Adrenal gland (tissue), 9 donors: ENCODE measurements at regions not wholly inside any gene's neighbourhood (a gene's known extent, or its start where the extent isn't known, plus 50 kb on each side); places are given as distances from the start of the nearest gene placed in this dataset.

Experiments used
- DNase-seq, 7 donors: peaks; one replicate each; pipeline ENCODE4 v3.0.0-alpha.2; 2019 to 2020
- H3K27ac ChIP-seq, 5 donors: fragments of 200-600 bp; sonication (generic) in 4 of 5; 1 replicate in 3 of 5; 2 replicates in 2 of 5; pipeline versions ENCODE4 v1.5.1 to v1.8.0; 2016 to 2020; ENCODE audit warnings: mild to moderate bottlenecking in 1 of 5
- H3K27me3 ChIP-seq: fragments of 200-600 bp; 2 replicates; pipeline ENCODE4 v1.8.0; 2021
- H3K36me3 ChIP-seq, 2 donors: fragments of 200-600 bp; replicated peaks in 1 of 2; 1 replicate in 1 of 2; 2 replicates in 1 of 2; pipeline versions ENCODE4 v1.5.1 to v1.8.0; 2018 to 2022
- H3K4me1 ChIP-seq, 2 donors: fragments of 200-600 bp; replicated peaks in 1 of 2; 1 replicate in 1 of 2; 2 replicates in 1 of 2; pipeline versions ENCODE4 v1.5.1 to v1.8.0; 2018 to 2021
- H3K4me3 ChIP-seq, 4 donors: fragments of 200-600 bp; sonication (generic) in 3 of 4; one replicate each; pipeline ENCODE4 v1.5.1; 2016 to 2018
- H3K9me3 ChIP-seq, 3 donors: fragments of 200-600 bp; sonication (generic) in 1 of 3; replicated peaks in 1 of 3; 1 replicate in 2 of 3; 2 replicates in 1 of 3; pipeline versions ENCODE4 v1.5.1 to v1.8.0; 2016 to 2021
- POLR2A ChIP-seq, 2 donors: fragments of 450-650 bp; IDR thresholded peaks; one replicate each; pipeline ENCODE4 v1.6.1; 2017; ENCODE audit warnings: antibody characterized with exemption in 2 of 2, mild to moderate bottlenecking in 2 of 2, moderate library complexity in 1 of 2
- WGBS, 4 donors: extraction: QIAGEN DNeasy Blood & Tissue Kit in 2 of 4; methylation state at CpG; one replicate each; pipeline versions ENCODE4 v1.1.5 to v1.1.7; 2013 to 2017; 5-methylcytosine and 5-hydroxymethylcytosine counted together
- intact Hi-C, 2 donors: fragments of 100-400 bp; cut with DNase I; formaldehyde crosslinking; loops; one replicate each; pipeline versions ENCODE4 v1.14.1 to v1.15.0; 2022 to 2023
- TF ChIP-seq, protein P1 (sequence below), 6 experiments: fragments of 450-650 bp in 4 of 6; fragments of 200-600 bp in 2 of 6; sonication (generic) in 1 of 6; IDR thresholded peaks; 1 replicate in 5 of 6; 2 replicates in 1 of 6; pipeline versions ENCODE4 v1.5.1 to v1.8.0; 2016 to 2021; ENCODE audit warnings: antibody characterized with exemption in 6 of 6, mild to moderate bottlenecking in 2 of 6, moderate library complexity in 1 of 6
- donor health status: healthy with polysubstance abuse.
- donor health status: Bipolar disorder and iron deficiency.
- donor health status: DM: yes; HTN: yes; CAD: no.
- donor health status: DM: no; HTN: no; CAD: no.
- donor health status: DM: no; HTN: no; CAD: no.

DNA sequence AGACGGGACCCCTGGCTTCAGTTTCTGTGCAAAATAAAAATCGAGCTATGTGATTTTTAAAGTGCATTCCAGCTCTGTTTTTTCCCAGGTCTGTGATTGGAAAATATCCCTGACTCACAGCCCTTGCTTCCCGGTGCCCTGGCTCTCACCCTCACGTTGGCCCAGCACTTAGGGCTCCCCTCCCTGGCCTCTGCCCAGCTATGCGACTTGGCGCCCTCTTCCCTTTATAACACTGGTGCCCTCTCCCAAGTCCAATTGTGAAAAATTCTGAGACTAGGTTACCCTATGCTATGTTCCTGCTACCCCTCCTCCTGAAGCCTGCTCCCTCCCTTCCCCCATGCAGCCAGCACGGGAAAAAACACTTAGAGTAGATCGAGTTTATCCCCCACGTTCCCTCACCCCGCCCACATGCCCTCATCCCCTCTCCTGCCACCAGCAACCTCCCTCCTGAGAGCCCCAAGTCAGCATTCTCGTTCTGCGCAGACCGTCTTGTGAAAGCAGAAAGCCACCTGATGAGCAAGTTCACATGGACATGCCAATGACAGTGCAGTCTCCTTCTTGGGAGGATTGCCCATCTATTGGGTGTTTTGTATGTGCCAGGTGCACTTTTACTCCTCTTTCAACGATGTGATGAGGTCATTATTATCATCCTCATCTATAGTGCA, 228.8 kb downstream of the VAPA start:
- WGBS, 4 donors: 65 to 72% (median 66%) methylated on average over 13 to 14 of the region's 14 CpGs
- no peak for DNase-seq
- H3K9me3 ChIP-seq: no peaks in the 10 kb centered on the region
- no peaks in the 10 kb centered on the region for H3K4me1 ChIP-seq
- TF ChIP-seq, protein P1, sequence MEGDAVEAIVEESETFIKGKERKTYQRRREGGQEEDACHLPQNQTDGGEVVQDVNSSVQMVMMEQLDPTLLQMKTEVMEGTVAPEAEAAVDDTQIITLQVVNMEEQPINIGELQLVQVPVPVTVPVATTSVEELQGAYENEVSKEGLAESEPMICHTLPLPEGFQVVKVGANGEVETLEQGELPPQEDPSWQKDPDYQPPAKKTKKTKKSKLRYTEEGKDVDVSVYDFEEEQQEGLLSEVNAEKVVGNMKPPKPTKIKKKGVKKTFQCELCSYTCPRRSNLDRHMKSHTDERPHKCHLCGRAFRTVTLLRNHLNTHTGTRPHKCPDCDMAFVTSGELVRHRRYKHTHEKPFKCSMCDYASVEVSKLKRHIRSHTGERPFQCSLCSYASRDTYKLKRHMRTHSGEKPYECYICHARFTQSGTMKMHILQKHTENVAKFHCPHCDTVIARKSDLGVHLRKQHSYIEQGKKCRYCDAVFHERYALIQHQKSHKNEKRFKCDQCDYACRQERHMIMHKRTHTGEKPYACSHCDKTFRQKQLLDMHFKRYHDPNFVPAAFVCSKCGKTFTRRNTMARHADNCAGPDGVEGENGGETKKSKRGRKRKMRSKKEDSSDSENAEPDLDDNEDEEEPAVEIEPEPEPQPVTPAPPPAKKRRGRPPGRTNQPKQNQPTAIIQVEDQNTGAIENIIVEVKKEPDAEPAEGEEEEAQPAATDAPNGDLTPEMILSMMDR (IDR thresholded peaks at IDR 0.05): no peak
- TF ChIP-seq POLR2A (IDR thresholded peaks at IDR 0.05): no peak
- H3K27ac ChIP-seq: no peak overlapping the region
- no peak overlapping the region for H3K4me3 ChIP-seq
- intact Hi-C loops: no loop called here
- no peaks in the 10 kb centered on the region for H3K36me3 ChIP-seq
- peaks cover 4% of the 10 kb centered on the region for H3K27me3 ChIP-seq

DNA sequence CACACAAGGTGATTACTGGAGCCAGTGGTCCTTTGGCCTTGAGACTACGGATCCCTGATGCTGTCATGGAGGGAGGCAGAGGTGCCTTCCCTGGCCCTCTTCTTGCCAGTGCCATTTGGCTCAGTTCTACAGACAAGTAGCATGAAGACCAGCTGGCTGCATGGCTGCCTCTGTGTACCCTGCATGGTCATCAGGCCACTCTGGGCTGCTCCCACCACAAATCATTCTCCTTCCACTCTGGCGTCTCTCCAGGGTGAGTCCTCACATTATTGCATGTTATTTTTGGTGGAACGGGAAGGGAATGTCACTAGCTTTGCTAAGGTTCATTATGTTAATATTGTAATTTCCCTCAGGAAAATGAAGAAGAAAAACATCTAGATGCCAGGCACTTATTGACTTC, 229.8 kb downstream of the VAPA start:
- TF ChIP-seq, protein P1 (IDR thresholded peaks at IDR 0.05): no peak
- no peak for TF ChIP-seq POLR2A (IDR thresholded peaks at IDR 0.05)
- 44 to 58% (median 53%) methylated on average over 3 of the region's 3 CpGs for WGBS, 4 donors
- Histone ChIP-seq H3K9me3 (no peaks in the 10 kb centered on the region), H3K27ac (peak overlapping the region in 1 of 5 donors; percentile 34), H3K4me1 (no peaks in the 10 kb centered on the region), H3K4me3 (no peak overlapping the region), H3K36me3 (no peaks in the 10 kb centered on the region), H3K27me3 (no peaks in the 10 kb centered on the region)
- DNase-seq: peak in 1 of 7 donors; percentile 25
- intact Hi-C loops: no loop called here

DNA sequence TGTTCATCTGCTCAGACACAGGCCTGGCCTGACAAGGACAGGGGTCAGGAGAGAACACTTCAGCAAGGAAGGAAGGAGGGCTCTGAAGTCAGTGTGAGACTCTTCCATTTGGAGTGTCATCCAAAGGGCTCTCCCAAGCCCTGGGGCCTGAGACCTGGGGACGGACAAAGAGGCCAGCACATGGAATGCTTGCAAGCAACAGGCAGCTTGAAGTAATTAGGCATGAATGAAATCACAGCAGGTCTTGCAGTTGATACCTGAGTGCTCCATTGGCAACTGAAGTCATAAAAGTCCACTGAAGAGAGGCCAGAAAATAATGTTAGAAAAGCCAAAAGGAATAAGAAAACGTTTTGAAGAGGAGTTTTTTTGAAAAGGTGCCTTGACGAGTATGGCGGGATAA, 231.7 kb downstream of the VAPA start:
- TF ChIP-seq POLR2A (IDR thresholded peaks at IDR 0.05): no peak
- TF ChIP-seq, protein P1 (IDR thresholded peaks at IDR 0.05): no peak
- WGBS, 4 donors: 68 to 82% (median 76%) methylated on average over 4 of the region's 4 CpGs
- intact Hi-C loops: no loop called here

DNA sequence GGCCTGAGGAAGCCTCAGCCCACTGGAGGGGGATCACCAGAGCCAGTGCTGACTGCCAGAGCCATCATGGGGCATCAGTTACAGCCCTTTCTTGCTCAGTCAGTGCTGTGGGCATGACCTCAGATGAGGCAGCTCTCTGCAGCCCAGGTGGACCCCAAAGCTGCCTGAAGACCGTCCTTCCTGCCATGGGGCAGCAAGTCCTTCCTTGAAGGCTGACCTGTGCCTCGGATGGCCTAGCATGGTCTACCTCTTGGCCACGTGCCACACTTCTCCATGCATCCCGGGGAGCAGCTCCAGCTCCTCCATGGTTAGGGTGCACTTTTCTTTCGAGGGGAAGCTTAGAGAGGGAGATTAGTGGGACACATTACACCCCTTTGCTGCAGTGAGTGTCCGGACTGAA, 233.4 kb downstream of the VAPA start:
- H3K36me3 ChIP-seq: no peaks in the 10 kb centered on the region
- H3K9me3 ChIP-seq: no peaks in the 10 kb centered on the region
- DNase-seq: no peak
- H3K4me1 ChIP-seq: no peaks in the 10 kb centered on the region
- no peaks in the 10 kb centered on the region for H3K27me3 ChIP-seq
- H3K27ac ChIP-seq: no peak overlapping the region
- TF ChIP-seq, protein P1 (IDR thresholded peaks at IDR 0.05): no peak
- no peak for TF ChIP-seq POLR2A (IDR thresholded peaks at IDR 0.05)
- intact Hi-C loops: no loop called here
- H3K4me3 ChIP-seq: no peak overlapping the region
- 81 to 91% (median 87%) methylated on average over 4 to 6 of the region's 6 CpGs for WGBS, 4 donors

More for the DNA sequence above, 231.7 kb downstream of the VAPA start:
- H3K4me1 ChIP-seq: no peaks in the 10 kb centered on the region
- no peaks in the 10 kb centered on the region for H3K27me3 ChIP-seq
- no peak overlapping the region for H3K27ac ChIP-seq
- DNase-seq: no peak
- no peaks in the 10 kb centered on the region for H3K9me3 ChIP-seq
- H3K36me3 ChIP-seq: no peaks in the 10 kb centered on the region
- no peak overlapping the region for H3K4me3 ChIP-seq
